SK-N-SH (cell line): ENCODE measurements at regions not wholly inside any gene's neighbourhood (a gene's known extent, or its start where the extent isn't known, plus 50 kb on each side); places are given as distances from the start of the nearest gene placed in this dataset.

ENCODE experiments used
- CTCF ChIA-PET: fragments of 300-600, 350-600 bp; formaldehyde crosslinking; extraction: SDS; loops from one replicate; lab custom pipeline; 2021; lab: Yijun Ruan, JAX
- POLR2A ChIA-PET: fragments of 350-600 bp; sonication (Branson Sonifier 250); formaldehyde crosslinking; extraction: SDS; loops from one replicate; lab custom pipeline; 2020; ENCODE audit warnings: antibody characterized with exemption, inconsistent platforms; lab: Yijun Ruan, JAX
- DNase-seq: peaks from one replicate; pipeline ENCODE4 v3.0.0; 2012
- H2AFZ ChIP-seq: fragments of 200-600 bp; sonication (generic); 2 replicates; pipeline ENCODE4 v1.8.1; 2016; ENCODE audit warnings: antibody characterized with exemption, mild to moderate bottlenecking, low read depth
- H3F3A ChIP-seq: fragments of 200-600 bp; sonication (generic); replicated peaks from 2 replicates; pipeline ENCODE3; 2016; ENCODE audit warnings: antibody characterized with exemption, mild to moderate bottlenecking; ENCODE audit not compliant: insufficient read depth
- H3K27ac ChIP-seq, 2 experiments: fragments of 200-500 bp in 1 of 2; fragments of 200-600 bp in 1 of 2; sonication (Bioruptor generic) in 1 of 2; sonication (generic), shearing (Covaris generic) in 1 of 2; 2 replicates each; pipeline versions ENCODE4 v1.5.1 to v1.6.1; 2014 to 2016; ENCODE audit warnings: low read depth in 2 of 2, inconsistent platforms in 1 of 2, low read length in 1 of 2, mild to moderate bottlenecking in 1 of 2, mixed read lengths in 1 of 2
- H3K27me3 ChIP-seq: fragments of 200-600 bp; sonication (generic), shearing (Covaris generic); 2 replicates; pipeline ENCODE4 v1.6.1; 2016; ENCODE audit warnings: mixed run types; ENCODE audit not compliant: insufficient read depth
- H3K36me3 ChIP-seq, 2 experiments: fragments of 200-500 bp in 1 of 2; fragments of 200-600 bp in 1 of 2; sonication (Bioruptor generic) in 1 of 2; sonication (generic) in 1 of 2; replicated peaks in 1 of 2; 2 replicates each; pipeline versions ENCODE3 to v1.5.1; 2014 to 2016; ENCODE audit warnings: low read length in 1 of 2, mild to moderate bottlenecking in 1 of 2; ENCODE audit not compliant: insufficient read depth in 2 of 2, control insufficient read depth in 1 of 2
- H3K4me1 ChIP-seq, 2 experiments: fragments of 200-500 bp in 1 of 2; fragments of 200-600 bp in 1 of 2; sonication (Bioruptor generic) in 1 of 2; sonication (generic), shearing (Covaris generic) in 1 of 2; 2 replicates each; pipeline versions ENCODE4 v1.5.1 to v1.6.1; 2014 to 2016; ENCODE audit warnings: low read depth in 1 of 2, low read length in 1 of 2, mixed run types in 1 of 2; ENCODE audit not compliant: insufficient read depth in 2 of 2, control insufficient read depth in 1 of 2
- H3K4me2 ChIP-seq: fragments of 200-600 bp; sonication (generic), shearing (Covaris generic); 2 replicates; pipeline ENCODE4 v1.6.1; 2017; ENCODE audit warnings: mixed run types
- H3K4me3 ChIP-seq, 2 experiments: fragments of 200-500 bp in 1 of 2; fragments of 200-600 bp in 1 of 2; sonication (Bioruptor generic) in 1 of 2; sonication (generic), shearing (Covaris generic) in 1 of 2; 2 replicates each; pipeline versions ENCODE4 v1.5.1 to v1.8.1; 2014 to 2016; ENCODE audit warnings: low read depth in 2 of 2, inconsistent platforms in 1 of 2, low read length in 1 of 2, mild to moderate bottlenecking in 1 of 2, mixed read lengths in 1 of 2, moderate library complexity in 1 of 2
- H3K79me2 ChIP-seq: fragments of 200-600 bp; sonication (generic); 2 replicates; pipeline ENCODE4 v1.8.1; 2017; ENCODE audit warnings: mild to moderate bottlenecking; ENCODE audit not compliant: insufficient read depth
- H3K9ac ChIP-seq: fragments of 200-600 bp; sonication (generic); 2 replicates; pipeline ENCODE4 v1.6.1; 2017; ENCODE audit warnings: mixed run types
- H3K9me2 ChIP-seq: fragments of 200-600 bp; sonication (generic); 2 replicates; pipeline ENCODE4 v1.6.1; 2017; ENCODE audit warnings: mixed run types
- H3K9me3 ChIP-seq: fragments of 200-600 bp; sonication (generic); 2 replicates; pipeline ENCODE4 v1.6.1; 2017; ENCODE audit warnings: mixed run types, mild to moderate bottlenecking, moderate library complexity
- H4K20me1 ChIP-seq: fragments of 200-600 bp; sonication (generic); 2 replicates; pipeline ENCODE4 v1.6.1; 2017; ENCODE audit warnings: mild to moderate bottlenecking, mixed run types; ENCODE audit not compliant: insufficient read depth
- CHD2 ChIP-seq: fragments of 150-350 bp; IDR thresholded peaks from 2 replicates; pipeline ENCODE4 v1.6.1; 2018; ENCODE audit warnings: low read length; ENCODE audit not compliant: partially characterized antibody
- FOXJ3 ChIP-seq: sonication (generic); formaldehyde crosslinking; IDR thresholded peaks from 2 replicates; pipeline ENCODE4 v1.5.1; 2020; ENCODE audit warnings: mild to moderate bottlenecking, missing genetic modification reagents
- FOXM1 ChIP-seq: IDR thresholded peaks from 2 replicates; pipeline ENCODE4 v1.4.0; 2012; ENCODE audit warnings: low read depth, mild to moderate bottlenecking
- GABPA ChIP-seq: IDR thresholded peaks from 2 replicates; pipeline ENCODE4 v1.4.0; 2012; ENCODE audit warnings: low read depth, mild to moderate bottlenecking
- MXI1 ChIP-seq: IDR thresholded peaks from 2 replicates; pipeline ENCODE4 v1.6.1; 2012; ENCODE audit warnings: mild to moderate bottlenecking, low read depth, low read length, improper control_type of control experiment
- RCOR1 ChIP-seq: fragments of 150-350 bp; IDR thresholded peaks from 2 replicates; pipeline ENCODE4 v1.6.1; 2017; ENCODE audit warnings: antibody characterized with exemption, low read length
- RFX5 ChIP-seq: IDR thresholded peaks from 2 replicates; pipeline ENCODE4 v1.6.1; 2012; ENCODE audit warnings: mild to moderate bottlenecking, improper control_type of control experiment, low read length
- RXRA ChIP-seq: IDR thresholded peaks from 2 replicates; pipeline ENCODE4 v1.4.0; 2012; ENCODE audit warnings: low read depth, mild to moderate bottlenecking, borderline replicate concordance
- SIN3A ChIP-seq: IDR thresholded peaks from 2 replicates; pipeline ENCODE4 v1.6.1; 2012; ENCODE audit warnings: low read depth, mild to moderate bottlenecking, low read length, moderate library complexity, borderline replicate concordance
- whole genome bisulfite sequencing: methylation state at CpG from one replicate; pipeline ENCODE4 v1.1.6; 2017; ENCODE audit warnings: low lambda C conversion rate; 5-methylcytosine and 5-hydroxymethylcytosine counted together
- TF ChIP-seq, protein P1 (sequence below): IDR thresholded peaks from 2 replicates; pipeline ENCODE4 v1.4.0; 2012; ENCODE audit warnings: low read depth
- TF ChIP-seq, protein P2 (sequence below): fragments of 150-350 bp; IDR thresholded peaks from 2 replicates; pipeline ENCODE4 v1.6.1; 2016; ENCODE audit warnings: mild to moderate bottlenecking, low read depth, low read length

DNA sequence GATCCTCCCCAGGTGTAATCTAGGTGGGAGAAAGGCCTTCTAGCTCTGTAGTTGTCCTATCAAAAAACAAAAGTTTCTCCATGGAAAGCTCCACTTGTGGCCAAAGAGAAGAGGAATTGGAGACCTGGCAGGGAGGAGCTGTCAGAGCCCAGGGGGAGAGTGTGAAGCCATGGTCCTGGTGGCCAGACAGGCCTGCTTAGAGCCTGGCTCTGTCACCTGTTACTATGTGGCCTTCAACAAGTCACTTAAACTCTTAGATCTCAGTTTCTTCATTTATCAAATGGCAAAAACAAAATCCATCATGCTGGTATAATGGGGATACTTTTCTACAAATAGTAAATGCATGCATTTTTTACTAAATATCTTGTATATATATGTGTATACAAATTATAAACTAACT lies 59.0 kb upstream of the NFE2L3 start:
- Histone ChIP-seq H3K9ac (no peak overlapping the region), H3K36me3 (no peaks in the 10 kb centered on the region), H2AFZ (no peak overlapping the region), H3F3A (no peaks in the 10 kb centered on the region), H3K27ac (no peak overlapping the region), H3K79me2 (no peaks in the 10 kb centered on the region), H3K9me2 (no peaks in the 10 kb centered on the region), H3K4me3 (no peak overlapping the region), H4K20me1 (no peaks in the 10 kb centered on the region), H3K9me3 (no peaks in the 10 kb centered on the region), H3K4me1 (no peaks in the 10 kb centered on the region; a peak in 1 of 4 replicates), H3K27me3 (no peaks in the 10 kb centered on the region), H3K4me2 (no peak overlapping the region)
- TF ChIP-seq GABPA: no peak
- no peak for TF ChIP-seq RCOR1
- TF ChIP-seq RFX5: peak; percentile 75
- TF ChIP-seq FOXJ3 (CRISPR knock-in tag): no peak
- TF ChIP-seq RXRA: no peak
- no peak for DNase-seq
- ChIA-PET CTCF (interaction anchor here (1.0 to 15.5 kb wide), 10 partner anchors 11 to 575 kb away, joined by 3 to 363 read pairs (median 44); partner anchors contain the start of genes CBX3 and HNRNPA2B1), POLR2A (interaction anchor here (1.3 kb wide), 2 partner anchors 106 to 107 kb away, joined by 3 to 6 read pairs; no protein-coding TSS in a partner anchor)

DNA sequence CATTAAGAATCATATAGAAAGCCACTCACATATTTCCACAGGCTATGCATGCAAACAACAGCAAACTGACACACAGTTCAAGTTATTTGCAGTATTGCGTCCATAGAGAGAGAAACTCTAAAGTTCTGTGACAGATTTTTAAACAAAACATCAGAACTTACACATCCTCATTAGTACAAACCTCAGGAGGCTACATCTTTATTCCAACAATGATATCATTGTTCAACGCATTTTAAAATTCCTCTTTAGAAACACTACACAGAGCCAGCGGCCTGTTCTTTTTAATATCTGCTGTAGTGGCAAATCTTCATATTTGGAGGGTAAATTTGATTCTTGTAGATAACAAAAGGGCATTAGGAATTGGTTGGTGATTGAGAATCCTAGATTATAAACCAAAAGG lies 55.9 kb upstream of the NFE2L3 start:
- H3K36me3 ChIP-seq: no peaks in the 10 kb centered on the region
- 70% methylated on average over 3 of the region's 3 CpGs for WGBS
- no peak for DNase-seq
- TF ChIP-seq SIN3A: no peak
- no peak for TF ChIP-seq FOXM1
- no peak for TF ChIP-seq CHD2
- TF ChIP-seq, protein P1, sequence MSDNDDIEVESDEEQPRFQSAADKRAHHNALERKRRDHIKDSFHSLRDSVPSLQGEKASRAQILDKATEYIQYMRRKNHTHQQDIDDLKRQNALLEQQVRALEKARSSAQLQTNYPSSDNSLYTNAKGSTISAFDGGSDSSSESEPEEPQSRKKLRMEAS: no peak
- TF ChIP-seq, protein P2, sequence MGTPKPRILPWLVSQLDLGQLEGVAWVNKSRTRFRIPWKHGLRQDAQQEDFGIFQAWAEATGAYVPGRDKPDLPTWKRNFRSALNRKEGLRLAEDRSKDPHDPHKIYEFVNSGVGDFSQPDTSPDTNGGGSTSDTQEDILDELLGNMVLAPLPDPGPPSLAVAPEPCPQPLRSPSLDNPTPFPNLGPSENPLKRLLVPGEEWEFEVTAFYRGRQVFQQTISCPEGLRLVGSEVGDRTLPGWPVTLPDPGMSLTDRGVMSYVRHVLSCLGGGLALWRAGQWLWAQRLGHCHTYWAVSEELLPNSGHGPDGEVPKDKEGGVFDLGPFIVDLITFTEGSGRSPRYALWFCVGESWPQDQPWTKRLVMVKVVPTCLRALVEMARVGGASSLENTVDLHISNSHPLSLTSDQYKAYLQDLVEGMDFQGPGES: no peak
- TF ChIP-seq MXI1: no peak
- TF ChIP-seq RXRA: no peak
- TF ChIP-seq, all 33 proteins: peak for 0
- H3K27me3 ChIP-seq: no peaks in the 10 kb centered on the region
- no peak overlapping the region for H3K4me3 ChIP-seq
- no peak overlapping the region for H3K9ac ChIP-seq
- H3K9me3 ChIP-seq: no peaks in the 10 kb centered on the region
- CTCF ChIA-PET: interaction anchor here (1.5 kb wide), 1 partner anchor 269 kb away, joined by 5 read pairs; no protein-coding TSS in a partner anchor
- no peak overlapping the region for H2AFZ ChIP-seq
- no peaks in the 10 kb centered on the region for H3F3A ChIP-seq
- POLR2A ChIA-PET: no interaction called here
- no peaks in the 10 kb centered on the region for H4K20me1 ChIP-seq
- no peak overlapping the region for H3K27ac ChIP-seq
- no peaks in the 10 kb centered on the region for H3K79me2 ChIP-seq
- H3K4me2 ChIP-seq: no peak overlapping the region
- H3K4me1 ChIP-seq: no peaks in the 10 kb centered on the region; a peak in 1 of 4 replicates
- no peaks in the 10 kb centered on the region for H3K9me2 ChIP-seq
